K562 (cell line): ENCODE measurements at regions not wholly inside any gene's neighbourhood (a gene's known extent, or its start where the extent isn't known, plus 50 kb on each side); places are given as distances from the start of the nearest gene placed in this dataset.

ENCODE experiments used
- ATAC-seq: fragments of 200-7000 bp; cut with Tn5 transposase; 3 replicates; pipeline ENCODE4 v1.9.1; 2020; ENCODE audit warnings: moderate library complexity
- BruUV-seq: library from RNA; stranded (reverse); fragments of 400-500 nt; replicated peaks from 2 replicates; lab custom pipeline; 2021; lab: Mats Ljungman, UMichigan
- CTCF ChIA-PET: fragments of 300-600 bp; formaldehyde crosslinking; extraction: SDS; loops from one replicate; lab custom pipeline; 2021; ENCODE audit warnings: low intra/inter-chr PET ratio; lab: Yijun Ruan, JAX
- POLR2A ChIA-PET: fragments of 300-600, 350-650 bp; sonication (Branson Sonifier 250); formaldehyde crosslinking; extraction: SDS; loops from one replicate; lab custom pipeline; 2021; ENCODE audit warnings: antibody characterized with exemption, inconsistent platforms; lab: Yijun Ruan, JAX
- DNase-seq, 4 experiments: peaks; one replicate each; pipeline versions ENCODE4 v3.0.0 to v3.0.0-alpha.2; 2011 to 2018; ENCODE audit warnings: low spot score in 3 of 4, mixed read lengths in 3 of 4; ENCODE audit errors: extremely low read depth in 1 of 4
- FAIRE-seq: peaks from 2 replicates; lab custom pipeline; 2011; peaks lifted over from hg19 to GRCh38; lab: Jason Lieb, UNC
- H2AFZ ChIP-seq: 2 replicates; pipeline ENCODE4 v1.6.0; 2011; ENCODE audit warnings: low read depth, low read length, control low read depth, inconsistent platforms
- H3K27ac ChIP-seq: fragments of 200-600 bp; 3 replicates; pipeline ENCODE4 v1.8.0; 2011; ENCODE audit warnings: low read depth, mild to moderate bottlenecking, control low read depth, inconsistent platforms, low read length, moderate library complexity, mixed read lengths; ENCODE audit errors: extremely low read depth
- H3K27me3 ChIP-seq, 2 experiments: fragments of 300-600 bp in 1 of 2; 2 replicates in 1 of 2; 3 replicates in 1 of 2; pipeline versions ENCODE4 v1.6.0 to v1.8.0; 2011; ENCODE audit warnings: inconsistent platforms in 2 of 2, low read length in 2 of 2, mild to moderate bottlenecking in 1 of 2, mixed read lengths in 1 of 2, moderate library complexity in 1 of 2; ENCODE audit not compliant: control insufficient read depth in 2 of 2, insufficient read depth in 2 of 2
- H3K36me3 ChIP-seq: fragments of 300-600 bp; 3 replicates; pipeline ENCODE4 v1.8.0; 2011; ENCODE audit warnings: mild to moderate bottlenecking, low read length, inconsistent platforms; ENCODE audit not compliant: control insufficient read depth, insufficient read depth
- H3K4me1 ChIP-seq, 2 experiments: fragments of 200-600 bp in 1 of 2; replicated peaks in 1 of 2; 2 replicates in 1 of 2; 3 replicates in 1 of 2; pipeline versions ENCODE4 v1.5.1 to v1.8.0; 2011; ENCODE audit warnings: inconsistent platforms in 2 of 2, low read length in 2 of 2, mild to moderate bottlenecking in 1 of 2, mixed read lengths in 1 of 2, moderate library complexity in 1 of 2; ENCODE audit not compliant: control insufficient read depth in 2 of 2, insufficient read depth in 2 of 2
- H3K4me2 ChIP-seq: 2 replicates; pipeline ENCODE4 v1.6.1; 2011; ENCODE audit warnings: low read length, control low read depth, inconsistent platforms, mixed read lengths; ENCODE audit not compliant: insufficient read depth
- H3K4me3 ChIP-seq: fragments of 200-600 bp; sonication (generic), shearing (Covaris generic); 2 replicates; pipeline ENCODE4 v1.5.1; 2016; ENCODE audit warnings: control low read depth, inconsistent platforms
- H3K79me2 ChIP-seq: fragments of 200-600 bp; 3 replicates; pipeline ENCODE4 v1.8.0; 2011; ENCODE audit warnings: low read length, inconsistent platforms; ENCODE audit not compliant: control insufficient read depth, insufficient read depth
- H3K9ac ChIP-seq, 2 experiments: 2 replicates each; pipeline versions ENCODE4 v1.6.0 to v1.6.1; 2011; ENCODE audit warnings: low read depth in 2 of 2, low read length in 2 of 2, control low read depth in 1 of 2, inconsistent platforms in 1 of 2, mild to moderate bottlenecking in 1 of 2, mixed read lengths in 1 of 2; ENCODE audit not compliant: insufficient read depth in 1 of 2
- H3K9me1 ChIP-seq: one replicate; pipeline ENCODE4 v1.6.0; 2011; ENCODE audit warnings: inconsistent platforms, mild to moderate bottlenecking, low read length, moderate library complexity; ENCODE audit not compliant: control insufficient read depth, insufficient read depth
- H3K9me3 ChIP-seq: replicated peaks from 2 replicates; pipeline ENCODE4 v1.5.1; 2011; ENCODE audit warnings: low read depth, low read length, inconsistent platforms; ENCODE audit not compliant: control insufficient read depth, insufficient read depth
- H4K20me1 ChIP-seq: replicated peaks from 2 replicates; pipeline ENCODE4 v1.6.1; 2011; ENCODE audit warnings: low read length, inconsistent platforms, mixed read lengths; ENCODE audit not compliant: control insufficient read depth, insufficient read depth
- BMI1 ChIP-seq: fragments of 150-350 bp; IDR thresholded peaks from 2 replicates; pipeline ENCODE4 v1.6.1; 2014; ENCODE audit warnings: low read length
- BRD4 ChIP-seq: fragments of 200-600 bp; sonication (generic); IDR thresholded peaks from 2 replicates; pipeline ENCODE4 v1.6.1; 2017; ENCODE audit warnings: inconsistent platforms
- BRF1 ChIP-seq: IDR thresholded peaks from 3 replicates; pipeline ENCODE4 v1.6.1; 2011; ENCODE audit warnings: borderline replicate concordance, mild to moderate bottlenecking; ENCODE audit not compliant: insufficient read length; ENCODE audit errors: extremely low read depth
- HIVEP1 ChIP-seq: fragments of 250-450 bp; sonication (Bioruptor Pico); IDR thresholded peaks from 2 replicates; pipeline ENCODE4 v1.4.0; 2020; ENCODE audit warnings: mild to moderate bottlenecking
- MGA ChIP-seq: fragments of 450-650 bp; IDR thresholded peaks from 2 replicates; pipeline ENCODE4 v1.6.1; 2016; ENCODE audit warnings: mild to moderate bottlenecking, moderate library complexity
- SIN3B ChIP-seq: fragments of 450-650 bp; IDR thresholded peaks from 2 replicates; pipeline ENCODE4 v1.6.1; 2017; ENCODE audit warnings: low read depth, mild to moderate bottlenecking, moderate library complexity
- SOX6 ChIP-seq: fragments of 450-650 bp; IDR thresholded peaks from 2 replicates; pipeline ENCODE4 v1.6.1; 2014; ENCODE audit warnings: mild to moderate bottlenecking
- TGIF2 ChIP-seq: sonication (generic); formaldehyde crosslinking; IDR thresholded peaks from 2 replicates; pipeline ENCODE4 v1.8.1; 2022; ENCODE audit warnings: mild to moderate bottlenecking, missing genetic modification reagents, moderate library complexity
- ZNF133 ChIP-seq: fragments of 250-450 bp; sonication (Bioruptor Pico); IDR thresholded peaks from 2 replicates; pipeline ENCODE4 v1.4.0; 2020; ENCODE audit warnings: mild to moderate bottlenecking
- ZNF175 ChIP-seq: fragments of 200-800 bp; sonication (Bioruptor generic); IDR thresholded peaks from 2 replicates; pipeline ENCODE4 v1.6.1; 2016; ENCODE audit warnings: low read depth, mild to moderate bottlenecking, missing genetic modification characterization, missing compliant biosample characterization
- ZNF3 ChIP-seq: fragments of 250-450 bp; sonication (Bioruptor Pico); IDR thresholded peaks from 2 replicates; pipeline ENCODE4 v1.5.0; 2021; ENCODE audit warnings: mild to moderate bottlenecking, moderate library complexity
- ZNF507 ChIP-seq: conservative IDR thresholded peaks from 2 replicates; pipeline ENCODE4 v1.6.1; 2017; ENCODE audit warnings: missing genetic modification characterization, missing compliant biosample characterization
- WGBS: fragments of 100-300 bp; shearing (Covaris generic); methylation state at CpG from one replicate; pipeline ENCODE4 v1.1.6; 2016; ENCODE audit warnings: low coverage, mixed read lengths; ENCODE audit not compliant: insufficient coverage; ENCODE audit errors: missing lambda C conversion rate; 5-methylcytosine and 5-hydroxymethylcytosine counted together
- in situ Hi-C: fragments of 300-500 bp; cut with MboI; formaldehyde crosslinking; loops from 4 replicates; pipeline ENCODE4 v1.15.0; 2018; ENCODE audit warnings: inconsistent platforms, mixed read lengths
- intact Hi-C: fragments of 100-400 bp; cut with micrococcal nuclease; formaldehyde crosslinking; loops from 2 replicates; pipeline ENCODE4 v1.14.2; 2022
- TF ChIP-seq, protein P1 (sequence below): fragments of 250-450 bp; sonication (Bioruptor Pico); IDR thresholded peaks from 2 replicates; pipeline ENCODE4 v1.6.1; 2021; ENCODE audit warnings: mild to moderate bottlenecking

DNA sequence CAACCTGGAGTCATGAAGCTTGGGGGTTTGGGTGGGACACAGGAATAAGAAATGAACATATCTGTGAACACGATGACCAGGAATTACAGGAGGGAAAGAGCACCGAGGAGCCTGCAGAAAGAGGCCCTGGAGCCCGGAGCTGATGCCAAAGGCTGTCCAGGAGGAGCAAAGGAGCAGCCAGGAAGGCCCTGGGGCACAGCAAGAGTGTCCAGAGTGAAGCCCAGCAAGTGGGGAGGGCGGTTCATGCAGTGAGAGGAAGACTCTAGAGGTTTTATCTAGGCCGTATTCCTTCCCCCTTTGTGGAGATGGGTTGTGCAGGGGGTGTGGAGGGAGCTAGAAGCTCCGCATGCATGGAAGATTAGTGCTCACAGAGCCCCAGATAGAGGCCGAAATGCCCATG, 318.4 kb downstream of the GADD45G start:
- CTCF ChIA-PET: no interaction called here
- POLR2A ChIA-PET: no interaction called here
- ATAC-seq: no peak
- FAIRE-seq: no peak
- no TSS peak for BruUV-seq
- no peak overlapping the region for H3K4me3 ChIP-seq
- no peaks in the 10 kb centered on the region for H3K36me3 ChIP-seq
- WGBS: 0% methylated on average over 4 of the region's 7 CpGs
- no peaks in the 10 kb centered on the region for H3K9me3 ChIP-seq
- no peak overlapping the region for H2AFZ ChIP-seq
- intact Hi-C loops (no loop called here), in situ Hi-C loops (no loop called here)
- peaks cover 0 to 21% of the 10 kb centered on the region in 2 experiments; a peak in 2 of 5 replicates for H3K27me3 ChIP-seq
- no peaks in the 10 kb centered on the region; a peak in 1 of 5 replicates for H3K4me1 ChIP-seq
- H3K79me2 ChIP-seq: no peaks in the 10 kb centered on the region
- H3K9ac ChIP-seq: no peak overlapping the region
- H3K9me1 ChIP-seq: no peaks in the 10 kb centered on the region
- H3K27ac ChIP-seq: no peak overlapping the region
- DNase-seq: no peak
- H3K4me2 ChIP-seq: no peak overlapping the region
- H4K20me1 ChIP-seq: no peaks in the 10 kb centered on the region
- TF ChIP-seq SOX6 (no peak), ZNF175 (CRISPR knock-in tag) (no peak), MGA (no peak), SIN3B (no peak), ZNF507 (no peak), BRF1 (no peak), HIVEP1 (CRISPR knock-in tag) (no peak), ZNF3 (CRISPR knock-in tag) (no peak), ZNF133 (CRISPR knock-in tag) (no peak), BRD4 (no peak), BMI1 (no peak), TGIF2 (no peak)
- TF ChIP-seq, protein P1, sequence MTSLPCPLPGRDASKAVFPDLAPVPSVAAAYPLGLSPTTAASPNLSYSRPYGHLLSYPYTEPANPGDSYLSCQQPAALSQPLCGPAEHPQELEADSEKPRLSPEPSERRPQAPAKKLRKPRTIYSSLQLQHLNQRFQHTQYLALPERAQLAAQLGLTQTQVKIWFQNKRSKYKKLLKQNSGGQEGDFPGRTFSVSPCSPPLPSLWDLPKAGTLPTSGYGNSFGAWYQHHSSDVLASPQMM (CRISPR knock-in tag): no peak
